NOMO-1 (cell line): ENCODE measurements at regions not wholly inside any gene's neighbourhood (a gene's known extent, or its start where the extent isn't known, plus 50 kb on each side); places are given as distances from the start of the nearest gene placed in this dataset.
A peak's percentile ranks its signal among the peaks of the same experiment; 100 is the strongest.

Source experiments
- DNase-seq, 2 experiments: peaks; one replicate each; lab custom pipeline; 2025; ENCODE audit not compliant: unreplicated experiment in 2 of 2; lab: John Stamatoyannopoulos, UW

DNA sequence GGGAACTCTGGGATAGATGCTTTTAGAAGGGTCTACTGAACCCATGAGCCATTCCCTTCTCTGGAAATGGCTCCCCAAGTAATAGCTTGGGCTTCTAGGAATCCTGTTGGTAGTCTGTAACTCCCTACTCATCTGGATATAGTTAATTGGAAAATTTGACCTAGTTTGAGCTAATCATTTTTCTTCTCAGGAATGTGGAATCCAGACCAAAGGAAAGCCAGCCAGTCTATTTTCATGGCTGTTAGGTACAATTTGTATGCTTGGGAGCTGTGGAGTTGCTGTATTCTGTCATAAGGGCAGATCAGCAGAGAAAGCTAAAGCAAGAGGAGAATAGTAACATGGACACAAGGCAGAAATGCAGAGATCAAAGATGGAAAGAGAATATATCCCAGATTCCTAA lies 71.6 kb upstream of the C1GALT1 start:
- no peak for DNase-seq

DNA sequence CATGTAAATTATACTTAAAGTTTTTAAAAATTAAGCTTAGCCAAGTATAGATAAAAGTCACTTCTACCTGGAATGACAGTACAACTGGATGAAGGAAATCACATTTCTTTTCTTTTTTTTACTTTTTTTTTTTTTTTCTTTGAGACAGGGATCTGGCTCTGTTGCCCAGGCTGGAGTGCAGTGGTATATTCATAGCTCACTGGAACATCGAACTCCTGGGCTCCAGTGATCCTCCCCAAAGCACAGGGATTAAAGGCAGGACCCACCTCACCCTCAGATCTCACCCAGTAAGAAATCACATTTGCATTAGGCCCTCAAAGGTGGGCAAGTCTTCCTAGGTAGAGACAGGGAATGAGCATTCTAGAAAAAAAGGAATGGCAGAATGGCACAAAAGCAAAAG lies 69.5 kb upstream of the C1GALT1 start:
- no peak for DNase-seq

GRCh38 chr7:7114575-7115291 lies 67.6 kb upstream of the C1GALT1 start:
- DNase-seq = peak in 1 of 2 experiments; percentile 11

- no peak for DNase-seq
Measured at GRCh38 chr7:7117935-7118586, 64.3 kb upstream of the C1GALT1 start.

GRCh38 chr7:7118822-7119221 lies 63.5 kb upstream of the C1GALT1 start:
- DNase-seq = no peak

DNA sequence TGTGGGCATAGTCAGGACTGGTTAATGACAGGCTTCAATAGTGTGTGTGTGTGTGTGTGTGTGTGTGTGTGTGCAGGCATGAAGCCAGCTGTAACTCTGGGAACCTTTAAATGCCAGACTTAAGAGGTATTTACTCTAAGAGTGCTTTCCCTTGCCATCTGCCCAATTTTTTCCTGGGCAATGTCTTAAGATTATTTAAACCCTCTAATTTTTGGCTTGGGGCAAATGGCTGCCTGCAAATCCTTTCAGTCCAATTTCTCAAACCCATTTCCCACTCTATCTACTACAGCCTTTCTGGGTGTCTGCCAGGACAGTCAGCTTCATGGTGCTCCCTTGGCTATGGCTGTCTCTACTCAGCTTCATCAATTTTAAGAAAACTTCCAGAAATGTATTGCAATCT lies 62.6 kb upstream of the C1GALT1 start:
- no peak for DNase-seq

DNA sequence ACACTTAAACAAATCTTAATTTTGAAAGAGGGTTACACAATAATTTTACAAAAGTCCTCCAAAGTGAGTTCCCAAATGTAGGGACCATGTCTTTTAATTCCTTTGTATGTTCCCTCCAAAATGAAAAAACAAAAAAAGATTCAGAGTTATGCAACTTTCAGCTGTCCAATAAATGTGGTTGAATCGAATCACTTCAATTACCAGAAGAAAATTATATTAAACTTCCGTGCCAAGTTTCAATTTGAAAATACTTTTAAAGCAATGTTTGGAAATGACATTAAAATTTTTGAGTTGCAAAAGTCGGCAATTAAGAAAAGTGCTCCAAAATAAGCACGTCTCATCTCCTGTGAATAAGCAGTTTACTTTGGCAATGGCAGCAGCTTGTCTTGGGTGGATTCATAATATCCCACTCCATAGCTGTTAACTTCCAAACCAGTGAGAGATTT lies 60.3 kb upstream of the C1GALT1 start:
- peak; percentile 8 to 12 for DNase-seq

DNA sequence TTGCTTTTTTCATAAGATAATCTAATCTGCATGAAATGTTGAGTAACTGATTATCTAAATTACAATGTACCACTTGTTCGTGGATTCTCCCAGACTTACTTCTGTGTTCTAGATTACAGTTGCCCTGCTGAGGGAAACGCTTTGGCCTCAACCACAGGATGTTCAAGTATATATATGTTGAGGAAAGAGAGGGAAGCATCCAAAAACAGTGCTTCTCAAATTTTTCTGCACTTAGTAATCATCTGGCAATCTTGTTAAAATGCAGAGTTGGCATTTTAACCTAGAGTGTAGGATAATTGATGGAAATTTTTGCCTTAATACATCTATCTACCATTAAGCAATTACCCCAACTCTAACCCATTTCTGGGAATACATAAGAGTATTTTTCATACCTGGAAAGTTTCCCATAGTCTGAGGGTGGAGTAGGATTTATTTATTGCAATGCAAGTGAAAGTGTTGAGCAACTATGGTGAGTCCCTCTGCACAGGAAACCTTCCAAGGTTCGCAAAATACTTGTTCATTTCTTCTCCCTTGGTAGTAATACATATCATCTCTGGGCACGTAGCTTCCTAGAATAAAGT lies 59.6 kb upstream of the C1GALT1 start:
- DNase-seq = peak in 1 of 2 experiments; percentile 28

DNA sequence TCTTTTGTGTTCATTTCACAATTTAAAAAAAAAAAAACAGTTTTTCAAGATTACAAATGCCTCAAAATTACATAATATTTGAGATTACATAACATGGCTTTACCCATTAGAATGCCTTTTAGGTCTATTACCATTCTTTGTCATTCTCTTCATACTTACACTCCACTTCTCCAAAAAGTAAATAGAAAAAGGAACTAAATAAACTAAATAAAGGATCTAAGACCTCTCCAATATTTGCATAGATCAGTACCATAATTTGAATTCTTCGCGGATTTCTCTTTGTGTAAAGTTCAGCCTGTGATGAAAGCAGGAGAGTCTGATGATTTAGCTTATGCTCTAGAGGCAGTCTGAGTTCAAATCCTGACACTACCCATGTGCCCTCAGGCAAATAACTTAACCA lies 56.4 kb upstream of the C1GALT1 start:
- peak; percentile 42 to 91 for DNase-seq

DNA sequence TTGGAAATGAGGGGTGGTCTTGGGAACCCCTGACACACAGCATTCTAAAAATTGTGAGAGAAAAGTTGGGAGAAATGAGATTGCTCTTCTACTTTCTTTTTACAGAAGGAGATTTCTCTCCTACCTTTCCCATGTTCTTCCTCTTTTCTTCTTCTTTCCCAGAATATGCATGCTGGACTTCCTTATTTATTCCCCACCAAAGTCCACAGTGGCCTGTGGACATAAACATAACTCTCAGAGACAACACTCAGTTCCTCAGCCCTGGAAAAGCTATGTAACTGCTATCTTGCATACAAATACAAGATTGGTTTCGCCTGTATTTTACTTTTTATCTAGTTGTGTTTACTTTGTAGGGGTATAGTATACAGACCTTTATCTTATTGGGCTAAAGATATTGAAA lies 54.6 kb upstream of the C1GALT1 start:
- DNase-seq = no peak

GRCh38 chr7:7129381-7129780 lies 53.0 kb upstream of the C1GALT1 start:
- no peak for DNase-seq

DNA sequence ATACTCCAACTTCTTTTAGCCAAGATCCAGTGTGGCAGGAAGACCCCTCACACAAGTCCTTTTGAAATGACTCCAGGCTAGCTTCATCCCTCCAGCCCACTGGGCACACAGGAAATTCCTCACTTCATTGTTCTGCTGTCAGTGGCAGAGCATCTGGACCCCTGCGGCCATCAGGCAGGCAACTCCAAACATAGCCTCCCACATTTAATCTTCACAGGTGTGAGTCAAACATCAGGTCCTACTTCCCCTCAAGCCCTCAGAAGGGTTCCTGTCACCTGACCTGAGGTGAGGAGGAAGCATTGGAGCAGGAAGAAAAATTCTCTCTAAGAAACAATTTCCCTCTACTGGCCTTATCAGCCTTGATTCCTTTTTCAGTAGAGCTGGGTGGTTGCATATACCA lies 51.1 kb upstream of the C1GALT1 start:
- no peak for DNase-seq
